A549 (cell line): ENCODE measurements at regions not wholly inside any gene's neighbourhood (a gene's known extent, or its start where the extent isn't known, plus 50 kb on each side); places are given as distances from the start of the nearest gene placed in this dataset.

ENCODE experiments used
- ATAC-seq, 2 experiments: fragments of 200-7000 bp in 1 of 2; fragments of >200 bp in 1 of 2; cut with Nextera tagmentation in 1 of 2; cut with Tn5 transposase in 1 of 2; 3 replicates each; pipeline versions ENCODE4 v1.8.0 to v1.9.1; 2018 to 2020; ENCODE audit warnings: mild to moderate bottlenecking in 1 of 2, moderate library complexity in 1 of 2
- CTCF ChIA-PET: fragments of 300-600 bp; sonication (Branson Sonifier 250); formaldehyde crosslinking; extraction: SDS; loops from one replicate; lab custom pipeline; 2021; ENCODE audit warnings: antibody characterized with exemption, inconsistent platforms; lab: Yijun Ruan, JAX
- POLR2A ChIA-PET: fragments of 350-600 bp; formaldehyde crosslinking; extraction: SDS; loops from one replicate; lab custom pipeline; 2021; ENCODE audit warnings: antibody characterized with exemption, inconsistent platforms; lab: Yijun Ruan, JAX
- DNase-seq, 2 experiments: peaks; one replicate each; pipeline versions ENCODE4 v3.0.0 to v3.0.0-alpha.2; 2011 to 2016; ENCODE audit warnings: low read depth in 1 of 2, low spot score in 1 of 2
- FAIRE-seq: peaks from 2 replicates; lab custom pipeline; 2011; peaks lifted over from hg19 to GRCh38; lab: Jason Lieb, UNC
- H3K27ac ChIP-seq, 2 experiments: fragments of >200 bp; sonication (Bioruptor Twin); formaldehyde crosslinking; 3 replicates each; pipeline ENCODE4 v1.5.1; 2016 to 2017
- H3K4me1 ChIP-seq: fragments of >200 bp; sonication (Bioruptor Twin); formaldehyde crosslinking; 3 replicates; pipeline ENCODE4 v1.6.1; 2016
- H3K4me2 ChIP-seq: fragments of >200 bp; sonication (Bioruptor Twin); formaldehyde crosslinking; 3 replicates; pipeline ENCODE4 v1.6.1; 2016
- H3K4me3 ChIP-seq: fragments of >200 bp; sonication (Bioruptor Twin); formaldehyde crosslinking; 3 replicates; pipeline ENCODE4 v1.5.1; 2016
- H3K9me3 ChIP-seq: fragments of >200 bp; sonication (Bioruptor Twin); formaldehyde crosslinking; 3 replicates; pipeline ENCODE4 v1.6.1; 2016
- ATOH8 ChIP-seq: fragments of 250-450 bp; sonication (Bioruptor Pico); IDR thresholded peaks from 2 replicates; pipeline ENCODE4 v1.5.0; 2020; ENCODE audit warnings: low read depth, mild to moderate bottlenecking, moderate library complexity
- BCL3 ChIP-seq: fragments of >200 bp; sonication (Bioruptor Twin); formaldehyde crosslinking; IDR thresholded peaks from 3 replicates; pipeline ENCODE4 v1.6.1; 2016
- BHLHE40 ChIP-seq: IDR thresholded peaks from 2 replicates; pipeline ENCODE4 v1.6.1; 2012; ENCODE audit warnings: low read depth, low read length, inconsistent platforms
- CBX2 ChIP-seq: fragments of 200-600 bp; sonication (generic); IDR thresholded peaks from 2 replicates; pipeline ENCODE4 v1.6.1; 2016; ENCODE audit warnings: low read depth, mild to moderate bottlenecking, borderline replicate concordance
- CEBPB ChIP-seq, 2 experiments: fragments of >200 bp in 1 of 2; sonication (Bioruptor Twin) in 1 of 2; formaldehyde crosslinking in 1 of 2; IDR thresholded peaks; 2 replicates each; pipeline ENCODE4 v1.6.1; 2012 to 2016
- CHD4 ChIP-seq: fragments of 200-600 bp; sonication (generic); IDR thresholded peaks from 2 replicates; pipeline ENCODE4 v1.6.1; 2016; ENCODE audit warnings: antibody characterized with exemption, mild to moderate bottlenecking, borderline replicate concordance
- E2F6 ChIP-seq: IDR thresholded peaks from 2 replicates; pipeline ENCODE4 v1.6.1; 2012; ENCODE audit warnings: low read depth, borderline replicate concordance
- EHF ChIP-seq: fragments of 250-450 bp; sonication (Bioruptor Pico); IDR thresholded peaks from 2 replicates; pipeline ENCODE4 v1.5.0; 2020; ENCODE audit warnings: mild to moderate bottlenecking
- EHMT2 ChIP-seq: fragments of 200-600 bp; sonication (generic); IDR thresholded peaks from 2 replicates; pipeline ENCODE4 v1.6.1; 2016; ENCODE audit warnings: antibody characterized with exemption, low read depth, mild to moderate bottlenecking, moderate library complexity
- FOSL2 ChIP-seq, 2 experiments: fragments of 450-650 bp in 1 of 2; fragments of >200 bp in 1 of 2; sonication (Bioruptor Twin) in 1 of 2; formaldehyde crosslinking; IDR thresholded peaks; 2 replicates each; pipeline versions ENCODE4 v1.5.0 to v1.6.1; 2016 to 2020; ENCODE audit warnings: mild to moderate bottlenecking in 1 of 2, moderate library complexity in 1 of 2
- FOXS1 ChIP-seq: fragments of 250-450 bp; sonication (Bioruptor Pico); IDR thresholded peaks from 2 replicates; pipeline ENCODE4 v1.5.0; 2020; ENCODE audit warnings: mild to moderate bottlenecking, moderate library complexity
- GATA3 ChIP-seq: IDR thresholded peaks from 2 replicates; pipeline ENCODE4 v1.6.1; 2012; ENCODE audit warnings: borderline replicate concordance
- HES2 ChIP-seq: fragments of >200 bp; sonication (Bioruptor Twin); formaldehyde crosslinking; IDR thresholded peaks from 2 replicates; pipeline ENCODE4 v1.6.1; 2016
- HMGXB4 ChIP-seq: fragments of 250-450 bp; sonication (Bioruptor Pico); IDR thresholded peaks from 2 replicates; pipeline ENCODE4 v1.5.0; 2021; ENCODE audit warnings: mild to moderate bottlenecking, moderate library complexity, borderline replicate concordance
- HOXA7 ChIP-seq: fragments of 250-450 bp; sonication (Bioruptor Pico); IDR thresholded peaks from 2 replicates; pipeline ENCODE4 v1.5.0; 2020; ENCODE audit warnings: mild to moderate bottlenecking, moderate library complexity
- JUNB ChIP-seq: fragments of >200 bp; sonication (Bioruptor Twin); formaldehyde crosslinking; IDR thresholded peaks from 2 replicates; pipeline ENCODE4 v1.6.1; 2016
- KDM5A ChIP-seq: fragments of 200-600 bp; sonication (generic); IDR thresholded peaks from 2 replicates; pipeline ENCODE4 v1.6.1; 2016; ENCODE audit warnings: antibody characterized with exemption, mild to moderate bottlenecking
- PBX3 ChIP-seq: IDR thresholded peaks from 2 replicates; pipeline ENCODE4 v1.6.1; 2012
- PHF8 ChIP-seq: fragments of 200-600 bp; sonication (generic); IDR thresholded peaks from 2 replicates; pipeline ENCODE4 v1.6.1; 2016; ENCODE audit warnings: low read depth, mild to moderate bottlenecking, antibody characterized with exemption, moderate library complexity, borderline replicate concordance
- POLR2AphosphoS2 ChIP-seq: conservative IDR thresholded peaks from 2 replicates; pipeline ENCODE4 v1.6.1; 2012; ENCODE audit warnings: low read length, improper control_type of control experiment, inconsistent platforms
- SMC3 ChIP-seq: fragments of >200 bp; sonication (Bioruptor Twin); formaldehyde crosslinking; IDR thresholded peaks from 3 replicates; pipeline ENCODE4 v1.6.1; 2018; ENCODE audit warnings: inconsistent platforms
- TP53 ChIP-seq: fragments of 250-450 bp; sonication (Bioruptor Pico); IDR thresholded peaks from 2 replicates; pipeline ENCODE4 v1.5.0; 2021; ENCODE audit warnings: mild to moderate bottlenecking, moderate library complexity
- WGBS: methylation state at CpG from one replicate; pipeline ENCODE4 v1.1.6; 2017; ENCODE audit errors: missing lambda C conversion rate; 5-methylcytosine and 5-hydroxymethylcytosine counted together

GRCh38 chr4:79623021-79623870 lies 215.2 kb upstream of the GK2 start (continued):
- TF ChIP-seq HMGXB4 = no peak
- TF ChIP-seq KDM5A = no peak
- TF ChIP-seq FOSL2 (IDR thresholded peaks at IDR 0.05) = no peak
- no peak for TF ChIP-seq FOSL2 (CRISPR knock-in tag; IDR thresholded peaks at IDR 0.05)

- ATAC-seq (no peak), FAIRE-seq (no peak), DNase-seq (no peak)
- TF ChIP-seq BHLHE40 (no peak), POLR2AphosphoS2 (no peak), BCL3 (no peak), HOXA7 (CRISPR knock-in tag) (no peak), ATOH8 (CRISPR knock-in tag) (no peak), TP53 (no peak), HES2 (no peak), GATA3 (no peak), EHMT2 (no peak), SMC3 (no peak), CBX2 (no peak), PHF8 (no peak), E2F6 (no peak), JUNB (no peak), FOXS1 (CRISPR knock-in tag) (no peak), EHF (CRISPR knock-in tag) (no peak), PBX3 (no peak), CEBPB (IDR thresholded peaks at IDR 0.05) (no peak), CHD4 (no peak)
- ChIA-PET CTCF (no interaction called here), POLR2A (no interaction called here)
- no peak overlapping the region for H3K4me2 ChIP-seq
- H3K4me1 ChIP-seq = no peaks in the 10 kb centered on the region
- 8% methylated on average over 1 of the region's 1 CpG for WGBS
- H3K27ac ChIP-seq = no peak overlapping the region
- H3K9me3 ChIP-seq = no peaks in the 10 kb centered on the region
- no peak overlapping the region for H3K4me3 ChIP-seq
Observed at GRCh38 chr4:79621061-79621460, 213.0 kb upstream of the GK2 start.
